Nephron (organoid): ENCODE measurements at regions not wholly inside any gene's neighbourhood (a gene's known extent, or its start where the extent isn't known, plus 50 kb on each side); places are given as distances from the start of the nearest gene placed in this dataset.
A peak's percentile ranks its signal among the peaks of the same experiment; 100 is the strongest.
"Not testable (repeated sequence)": the region's sequence is repeated elsewhere in the genome, so short reads cannot be mapped to it uniquely, and the experiment has no call there.

Source experiments
- H3K27ac Mint-ChIP-seq, 3 experiments: 2 replicates each; pipeline ENCODE4 v1.8.0; 2020; ENCODE audit warnings: mixed read lengths in 3 of 3, mild to moderate bottlenecking in 2 of 3, moderate library complexity in 1 of 3
- H3K27me3 Mint-ChIP-seq: 2 replicates; pipeline ENCODE4 v1.8.0; 2021; ENCODE audit warnings: low read depth, mild to moderate bottlenecking, moderate library complexity, mixed read lengths
- H3K36me3 Mint-ChIP-seq: 2 replicates; pipeline ENCODE4 v1.8.0; 2020; ENCODE audit warnings: low read depth, mixed read lengths
- H3K4me1 Mint-ChIP-seq: 2 replicates; pipeline ENCODE4 v1.8.0; 2020; ENCODE audit warnings: mixed read lengths
- H3K4me3 Mint-ChIP-seq, 3 experiments: 2 replicates each; pipeline ENCODE4 v1.8.0; 2020; ENCODE audit warnings: mild to moderate bottlenecking in 3 of 3, mixed read lengths in 3 of 3, moderate library complexity in 2 of 3
- H3K9me3 Mint-ChIP-seq: 2 replicates; pipeline ENCODE4 v1.8.0; 2020; ENCODE audit warnings: mixed read lengths
- CTCF ChIP-seq, 3 experiments: fragments of 200-600 bp; sonication (generic); IDR thresholded peaks; one replicate each; pipeline ENCODE4 v1.5.0; 2021; ENCODE audit warnings: antibody characterized with exemption in 3 of 3; ENCODE audit not compliant: unreplicated experiment in 3 of 3

GRCh38 chr5:62243046-62243445 lies 63.0 kb upstream of the KIF2A start:
- H3K27me3 Mint-ChIP-seq, H3K27ac Mint-ChIP-seq, H3K36me3 Mint-ChIP-seq, H3K4me3 Mint-ChIP-seq, H3K9me3 Mint-ChIP-seq: not testable (repeated sequence)
- H3K4me1 Mint-ChIP-seq, result peaks cover 26% of the 10 kb centered on the region

- not testable (repeated sequence) for H3K27ac Mint-ChIP-seq, H3K9me3 Mint-ChIP-seq, H3K4me3 Mint-ChIP-seq, H3K36me3 Mint-ChIP-seq, H3K27me3 Mint-ChIP-seq
- H3K4me1 Mint-ChIP-seq, result peaks cover 15% of the 10 kb centered on the region
Measured at GRCh38 chr5:62248192-62248591, 57.8 kb upstream of the KIF2A start.

GRCh38 chr5:62250085-62250484 lies 55.9 kb upstream of the KIF2A start:
- not testable (repeated sequence) for H3K4me3 Mint-ChIP-seq, H3K27me3 Mint-ChIP-seq, H3K36me3 Mint-ChIP-seq, H3K9me3 Mint-ChIP-seq, H3K27ac Mint-ChIP-seq
- peaks cover 21% of the 10 kb centered on the region for H3K4me1 Mint-ChIP-seq

GRCh38 chr5:62250919-62251318 lies 55.1 kb upstream of the KIF2A start:
- H3K36me3 Mint-ChIP-seq, H3K9me3 Mint-ChIP-seq, H3K4me3 Mint-ChIP-seq: not testable (repeated sequence)

GRCh38 chr5:62252519-62252918 lies 53.5 kb upstream of the KIF2A start:
- H3K27ac Mint-ChIP-seq, result peak overlapping the region in 1 of 3 experiments; percentile 2
- not testable (repeated sequence) for H3K9me3 Mint-ChIP-seq, H3K4me3 Mint-ChIP-seq

More at GRCh38 chr5:62250919-62251318, 55.1 kb upstream of the KIF2A start:
- H3K4me1 Mint-ChIP-seq, result peaks cover 18% of the 10 kb centered on the region
- peak overlapping the region in 1 of 3 experiments; percentile 19 for H3K27ac Mint-ChIP-seq
- H3K27me3 Mint-ChIP-seq, result not testable (repeated sequence)

GRCh38 chr5:62255551-62255950 lies 50.5 kb upstream of the KIF2A start:
- Mint-ChIP-seq H3K4me1 (peaks cover 47% of the 10 kb centered on the region), H3K27ac (peak overlapping the region; percentile 74 to 95 (median 91))
- H3K36me3 Mint-ChIP-seq, H3K27me3 Mint-ChIP-seq, H3K9me3 Mint-ChIP-seq, H3K4me3 Mint-ChIP-seq: not testable (repeated sequence)

More at GRCh38 chr5:62252519-62252918, 53.5 kb upstream of the KIF2A start:
- H3K27me3 Mint-ChIP-seq, H3K36me3 Mint-ChIP-seq: not testable (repeated sequence)
- peaks cover 27% of the 10 kb centered on the region for H3K4me1 Mint-ChIP-seq

- no peaks in the 10 kb centered on the region for H3K27me3 Mint-ChIP-seq
- H3K9me3 Mint-ChIP-seq, result no peaks in the 10 kb centered on the region
- TF ChIP-seq CTCF (IDR thresholded peaks at IDR 0.05; ENCODE audit: unreplicated experiment in 3 of 3), result no peak
- no peaks in the 10 kb centered on the region for H3K36me3 Mint-ChIP-seq
- peak overlapping the region; percentile 5 to 21 (median 9) for H3K4me3 Mint-ChIP-seq
- peaks cover 55% of the 10 kb centered on the region for H3K4me1 Mint-ChIP-seq
- H3K27ac Mint-ChIP-seq, result peak overlapping the region; percentile 91 to 95 (median 92)
Measured at GRCh38 chr5:62256161-62257019, 49.6 kb upstream of the KIF2A start.
